ENCODE measurements at regions not wholly inside any gene's neighbourhood (a gene's known extent, or its start where the extent isn't known, plus 50 kb on each side); places are given as distances from the start of the nearest gene placed in this dataset.

- H3K27me3 ChIP-seq (ENCODE audit: control insufficient read depth, insufficient read depth, low read length) = no peaks in the 10 kb centered on the region
- no peak overlapping the region for H3K4me3 ChIP-seq (ENCODE audit: low read depth, low read length)
- H3K4me1 ChIP-seq (ENCODE audit: control insufficient read depth, insufficient read depth, low read length) = no peaks in the 10 kb centered on the region
- H3K9me3 ChIP-seq (ENCODE audit: control insufficient read depth, insufficient read depth, low read length) = no peaks in the 10 kb centered on the region
- no peaks in the 10 kb centered on the region for H3K36me3 ChIP-seq (ENCODE audit: control insufficient read depth, insufficient read depth, low read length)
- no peak overlapping the region for H3K9ac ChIP-seq (ENCODE audit: low read depth, low read length)
Measured at GRCh38 chr2:9699139-9700108, 68.6 kb upstream of the YWHAQ start.

- Histone ChIP-seq H3K27me3 (ENCODE audit: control insufficient read depth, insufficient read depth, low read length) (no peaks in the 10 kb centered on the region), H3K4me3 (ENCODE audit: low read depth, low read length) (no peak overlapping the region), H3K36me3 (ENCODE audit: control insufficient read depth, insufficient read depth, low read length) (no peaks in the 10 kb centered on the region), H3K9me3 (ENCODE audit: control insufficient read depth, insufficient read depth, low read length) (no peaks in the 10 kb centered on the region), H3K9ac (ENCODE audit: low read depth, low read length) (no peak overlapping the region), H3K4me1 (ENCODE audit: control insufficient read depth, insufficient read depth, low read length) (no peaks in the 10 kb centered on the region)
Measured at GRCh38 chr2:9700109-9700495, 69.3 kb upstream of the YWHAQ start.

GRCh38 chr2:9702604-9703084, 71.8 kb upstream of the YWHAQ start:
- no peaks in the 10 kb centered on the region for H3K9me3 ChIP-seq (ENCODE audit: control insufficient read depth, insufficient read depth, low read length)
- no peaks in the 10 kb centered on the region for H3K4me1 ChIP-seq (ENCODE audit: control insufficient read depth, insufficient read depth, low read length)
- H3K9ac ChIP-seq (ENCODE audit: low read depth, low read length) = no peak overlapping the region
- no peaks in the 10 kb centered on the region for H3K27me3 ChIP-seq (ENCODE audit: control insufficient read depth, insufficient read depth, low read length)
- no peak overlapping the region for H3K4me3 ChIP-seq (ENCODE audit: low read depth, low read length)
- H3K36me3 ChIP-seq (ENCODE audit: control insufficient read depth, insufficient read depth, low read length) = no peaks in the 10 kb centered on the region

- Histone ChIP-seq H3K4me3 (ENCODE audit: low read depth, low read length) (no peak overlapping the region), H3K36me3 (ENCODE audit: control insufficient read depth, insufficient read depth, low read length) (no peaks in the 10 kb centered on the region), H3K9me3 (ENCODE audit: control insufficient read depth, insufficient read depth, low read length) (no peaks in the 10 kb centered on the region), H3K4me1 (ENCODE audit: control insufficient read depth, insufficient read depth, low read length) (no peaks in the 10 kb centered on the region), H3K9ac (ENCODE audit: low read depth, low read length) (no peak overlapping the region), H3K27me3 (ENCODE audit: control insufficient read depth, insufficient read depth, low read length) (no peaks in the 10 kb centered on the region)
Measured at GRCh38 chr2:9703085-9703678, 72.4 kb upstream of the YWHAQ start.

GRCh38 chr2:9703701-9704221, 73.0 kb upstream of the YWHAQ start:
- no peak overlapping the region for H3K4me3 ChIP-seq (ENCODE audit: low read depth, low read length)
- H3K4me1 ChIP-seq (ENCODE audit: control insufficient read depth, insufficient read depth, low read length) = no peaks in the 10 kb centered on the region
- H3K36me3 ChIP-seq (ENCODE audit: control insufficient read depth, insufficient read depth, low read length) = no peaks in the 10 kb centered on the region
- no peaks in the 10 kb centered on the region for H3K9me3 ChIP-seq (ENCODE audit: control insufficient read depth, insufficient read depth, low read length)
- no peak overlapping the region for H3K9ac ChIP-seq (ENCODE audit: low read depth, low read length)
- H3K27me3 ChIP-seq (ENCODE audit: control insufficient read depth, insufficient read depth, low read length) = no peaks in the 10 kb centered on the region

GRCh38 chr2:9704600-9704999, 73.8 kb upstream of the YWHAQ start:
- H3K27me3 ChIP-seq (ENCODE audit: control insufficient read depth, insufficient read depth, low read length) = no peaks in the 10 kb centered on the region
- H3K9ac ChIP-seq (ENCODE audit: low read depth, low read length) = no peak overlapping the region
- no peaks in the 10 kb centered on the region for H3K4me1 ChIP-seq (ENCODE audit: control insufficient read depth, insufficient read depth, low read length)
- H3K4me3 ChIP-seq (ENCODE audit: low read depth, low read length) = no peak overlapping the region
- no peaks in the 10 kb centered on the region for H3K9me3 ChIP-seq (ENCODE audit: control insufficient read depth, insufficient read depth, low read length)
- H3K36me3 ChIP-seq (ENCODE audit: control insufficient read depth, insufficient read depth, low read length) = no peaks in the 10 kb centered on the region

GRCh38 chr2:9705196-9705595, 74.4 kb upstream of the YWHAQ start:
- Histone ChIP-seq H3K36me3 (ENCODE audit: control insufficient read depth, insufficient read depth, low read length) (no peaks in the 10 kb centered on the region), H3K4me3 (ENCODE audit: low read depth, low read length) (no peak overlapping the region), H3K9me3 (ENCODE audit: control insufficient read depth, insufficient read depth, low read length) (no peaks in the 10 kb centered on the region), H3K27me3 (ENCODE audit: control insufficient read depth, insufficient read depth, low read length) (no peaks in the 10 kb centered on the region), H3K9ac (ENCODE audit: low read depth, low read length) (no peak overlapping the region), H3K4me1 (ENCODE audit: control insufficient read depth, insufficient read depth, low read length) (no peaks in the 10 kb centered on the region)

- no peaks in the 10 kb centered on the region for H3K36me3 ChIP-seq (ENCODE audit: control insufficient read depth, insufficient read depth, low read length)
- no peaks in the 10 kb centered on the region for H3K9me3 ChIP-seq (ENCODE audit: control insufficient read depth, insufficient read depth, low read length)
- no peak overlapping the region for H3K4me3 ChIP-seq (ENCODE audit: low read depth, low read length)
- H3K27me3 ChIP-seq (ENCODE audit: control insufficient read depth, insufficient read depth, low read length) = no peaks in the 10 kb centered on the region
- H3K9ac ChIP-seq (ENCODE audit: low read depth, low read length) = no peak overlapping the region
- no peaks in the 10 kb centered on the region for H3K4me1 ChIP-seq (ENCODE audit: control insufficient read depth, insufficient read depth, low read length)
Measured at GRCh38 chr2:9707008-9707407, 76.2 kb upstream of the YWHAQ start.

GRCh38 chr2:9707611-9708160, 76.9 kb upstream of the YWHAQ start:
- no peak overlapping the region for H3K9ac ChIP-seq (ENCODE audit: low read depth, low read length)
- H3K4me3 ChIP-seq (ENCODE audit: low read depth, low read length) = no peak overlapping the region
- H3K9me3 ChIP-seq (ENCODE audit: control insufficient read depth, insufficient read depth, low read length) = no peaks in the 10 kb centered on the region
- no peaks in the 10 kb centered on the region for H3K27me3 ChIP-seq (ENCODE audit: control insufficient read depth, insufficient read depth, low read length)
- H3K36me3 ChIP-seq (ENCODE audit: control insufficient read depth, insufficient read depth, low read length) = no peaks in the 10 kb centered on the region
- no peaks in the 10 kb centered on the region for H3K4me1 ChIP-seq (ENCODE audit: control insufficient read depth, insufficient read depth, low read length)

- no peak overlapping the region for H3K9ac ChIP-seq (ENCODE audit: low read depth, low read length)
- no peak overlapping the region for H3K4me3 ChIP-seq (ENCODE audit: low read depth, low read length)
- H3K27me3 ChIP-seq (ENCODE audit: control insufficient read depth, insufficient read depth, low read length) = no peaks in the 10 kb centered on the region
- no peaks in the 10 kb centered on the region for H3K36me3 ChIP-seq (ENCODE audit: control insufficient read depth, insufficient read depth, low read length)
- H3K4me1 ChIP-seq (ENCODE audit: control insufficient read depth, insufficient read depth, low read length) = no peaks in the 10 kb centered on the region
- H3K9me3 ChIP-seq (ENCODE audit: control insufficient read depth, insufficient read depth, low read length) = no peaks in the 10 kb centered on the region
Measured at GRCh38 chr2:9708683-9709538, 78.1 kb upstream of the YWHAQ start.

Measured in iPS-15b (cell line).